Stimulated activated CD8-positive, alpha-beta memory T cell treated with anti-CD3 and anti-CD28 coated beads, Interleukin-7, amount 100 ng/mL, for 48 hours (primary cell): ENCODE measurements at regions not wholly inside any gene's neighbourhood (a gene's known extent, or its start where the extent isn't known, plus 50 kb on each side); places are given as distances from the start of the nearest gene placed in this dataset.
A peak's percentile ranks its signal among the peaks of the same experiment; 100 is the strongest.
"Not testable (repeated sequence)": the region's sequence is repeated elsewhere in the genome, so short reads cannot be mapped to it uniquely, and the experiment has no call there.

Experiments used
- DNase-seq, 2 donors: peaks; one replicate each; pipeline ENCODE4 v3.0.0-alpha.2; 2020; ENCODE audit warnings: low read depth in 1 of 2; ENCODE audit errors: extremely low read depth in 1 of 2

DNA sequence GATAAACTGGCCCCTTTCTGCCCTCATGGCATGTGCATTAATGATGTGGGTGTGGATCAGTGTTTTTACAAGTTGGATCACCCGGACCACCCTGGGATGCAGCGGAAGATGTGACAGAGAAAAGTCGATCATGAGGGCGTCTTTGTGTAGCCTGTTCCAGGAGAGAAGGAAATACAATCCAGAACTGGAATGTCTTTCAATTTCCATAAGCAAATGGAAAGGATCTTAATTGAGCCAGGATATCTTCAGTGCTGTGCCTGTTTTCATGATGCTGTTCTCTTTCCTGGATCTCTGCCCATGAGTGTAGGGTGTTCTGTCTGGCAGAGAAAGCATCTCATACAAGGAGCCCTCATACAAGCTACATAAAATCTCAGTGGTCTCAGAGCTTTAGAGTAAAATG lies 481.4 kb downstream of the XYLT1 start:
- no peak for DNase-seq

DNA sequence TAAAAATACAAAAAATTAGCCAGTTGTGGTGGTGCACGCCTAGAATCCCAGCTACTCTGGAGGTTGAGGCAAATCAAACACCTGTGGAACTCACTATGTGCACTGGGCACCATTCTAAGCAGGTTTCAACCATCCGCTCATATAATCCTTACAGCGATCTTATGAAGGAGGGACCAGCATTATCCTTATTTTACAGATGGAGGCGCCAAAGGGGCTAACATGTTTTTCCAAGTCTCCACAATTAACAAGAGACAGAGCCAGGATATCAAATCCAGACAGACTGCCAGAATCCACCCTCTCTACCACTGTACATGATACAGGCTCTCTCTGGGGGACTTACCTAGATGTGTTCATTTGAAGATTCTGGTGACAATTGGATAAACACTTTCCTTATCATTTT lies 479.0 kb downstream of the XYLT1 start:
- no peak for DNase-seq

DNA sequence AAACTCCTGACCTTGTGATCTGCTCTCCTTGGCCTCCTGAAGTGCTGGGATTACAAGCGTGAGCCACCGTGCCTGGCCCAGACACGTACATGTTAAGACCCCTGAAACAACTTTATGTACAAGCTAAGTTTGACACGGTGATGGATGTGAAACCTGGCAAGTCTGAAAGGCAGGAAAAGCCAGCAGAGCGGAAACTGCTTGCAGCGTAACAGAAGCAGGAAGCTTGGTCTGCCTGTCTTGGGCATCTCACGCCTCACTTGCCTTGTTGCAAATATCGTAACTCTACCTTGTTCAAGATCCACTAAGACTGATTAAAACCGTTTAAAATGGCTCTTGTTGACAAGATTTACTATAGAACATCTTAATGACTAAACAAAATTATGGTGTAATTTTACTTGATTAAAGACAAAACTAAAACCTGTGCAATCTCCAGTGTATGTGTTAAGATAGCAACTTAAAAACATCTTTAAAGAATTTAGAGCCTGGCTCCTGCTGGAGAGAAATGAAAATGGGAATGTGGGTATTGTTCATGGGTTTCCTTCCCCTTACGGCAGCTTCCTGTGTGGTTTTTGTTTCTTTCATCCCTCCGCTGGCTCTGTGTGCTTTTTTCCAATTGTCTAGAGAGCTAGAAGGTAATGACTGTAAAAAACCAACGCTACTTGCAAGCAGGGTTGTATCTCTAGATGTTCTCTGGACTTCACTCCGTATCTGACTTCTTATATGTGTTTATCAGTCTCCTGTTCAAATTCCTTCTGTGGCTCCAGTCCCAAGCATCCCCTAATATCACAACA lies 477.6 kb downstream of the XYLT1 start:
- DNase-seq, result no peak

DNA sequence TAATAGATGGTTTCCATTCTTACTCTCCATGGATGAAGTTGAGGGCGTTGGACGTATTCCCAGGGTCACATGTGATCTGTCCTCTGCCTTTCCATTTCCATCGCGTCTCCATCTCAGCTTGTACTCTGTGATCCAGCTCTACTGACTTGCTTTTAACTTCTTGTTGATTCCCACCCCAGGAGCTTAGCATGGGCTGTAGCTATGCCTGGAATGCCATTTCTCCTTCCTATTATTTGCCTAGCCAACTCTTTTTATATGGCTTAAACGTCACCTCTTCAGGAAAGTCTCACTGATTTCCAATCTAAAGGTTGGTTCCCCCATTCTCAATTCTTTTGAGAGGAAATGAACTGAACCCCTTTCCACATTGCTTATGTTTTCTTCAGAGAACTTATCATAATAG lies 475.9 kb downstream of the XYLT1 start:
- DNase-seq, result no peak

DNA sequence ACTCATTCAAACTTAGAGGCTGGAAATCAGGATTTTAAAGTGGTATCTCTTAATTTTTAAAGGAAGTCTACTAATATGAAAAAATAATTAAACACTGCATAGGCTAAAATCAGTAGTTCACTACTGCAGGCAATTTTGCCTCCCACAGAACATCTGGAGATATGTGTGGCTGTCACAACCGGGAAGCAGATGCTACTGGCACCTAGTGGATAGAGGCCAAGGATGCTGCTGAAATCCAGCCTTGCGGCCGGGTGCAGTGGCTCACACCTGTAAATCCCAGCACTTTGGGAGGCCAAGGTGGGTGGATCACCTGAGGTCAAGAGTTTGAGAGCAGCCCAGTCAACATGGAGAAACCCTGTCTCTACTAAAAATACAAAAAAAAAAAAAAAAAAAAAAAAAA lies 473.9 kb downstream of the XYLT1 start:
- no peak for DNase-seq

DNA sequence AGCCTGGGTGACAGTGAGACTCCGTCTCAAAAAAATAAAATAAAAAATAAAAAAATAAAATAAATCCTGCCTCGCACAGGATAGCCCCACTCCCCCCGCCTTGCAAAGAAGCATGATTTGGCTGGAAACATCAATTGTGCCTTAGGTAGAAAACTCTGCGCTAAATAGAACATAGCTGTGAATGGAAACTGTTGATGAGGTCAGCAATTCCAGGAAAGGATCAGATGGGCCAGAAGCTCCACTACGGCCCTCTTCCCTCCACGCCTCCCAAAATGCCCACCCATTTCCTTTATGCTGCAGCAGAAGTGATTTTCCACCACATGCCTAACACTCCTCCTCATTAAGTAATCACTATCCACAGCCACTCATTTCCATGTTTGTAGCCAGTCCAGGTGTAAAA lies 473.4 kb downstream of the XYLT1 start:
- DNase-seq, result no peak

DNA sequence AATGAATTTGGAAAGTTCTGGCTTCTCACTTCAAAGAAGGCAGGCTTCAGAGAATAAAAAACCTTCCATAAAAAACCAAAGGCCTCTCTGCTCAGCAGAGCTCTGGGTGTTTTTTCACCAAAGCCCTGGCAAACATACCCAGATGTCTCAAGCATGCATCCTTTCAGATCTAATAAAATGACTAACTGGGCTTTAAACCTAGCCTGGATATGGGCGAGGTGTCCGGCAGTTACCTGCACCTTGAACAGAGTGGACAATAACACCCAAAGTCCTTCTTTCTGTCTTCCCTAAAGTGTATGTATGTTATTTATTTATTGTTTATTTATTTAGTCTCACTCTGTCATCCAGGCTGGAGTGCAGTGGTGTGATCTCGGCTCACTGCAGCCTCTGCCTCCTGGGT lies 469.3 kb downstream of the XYLT1 start:
- no peak for DNase-seq

DNA sequence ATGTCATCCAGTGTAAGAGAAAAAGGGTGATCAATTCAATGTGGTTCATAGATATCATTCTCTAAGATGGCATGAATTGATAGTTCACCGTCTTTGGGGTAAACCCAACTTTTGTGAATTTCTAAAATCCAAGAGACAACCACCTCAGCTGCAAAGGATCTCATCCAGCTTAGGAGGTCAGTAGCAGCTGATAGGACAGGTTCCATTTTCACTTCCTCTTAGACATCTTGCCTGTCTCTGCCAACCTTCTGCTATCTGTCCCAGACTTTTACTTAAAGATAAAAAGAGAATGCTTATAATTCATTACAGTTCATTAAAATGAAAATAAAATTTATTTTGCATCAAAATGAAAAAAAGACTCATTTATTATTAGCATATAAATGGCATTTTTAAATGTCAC lies 468.2 kb downstream of the XYLT1 start:
- no peak for DNase-seq

DNA sequence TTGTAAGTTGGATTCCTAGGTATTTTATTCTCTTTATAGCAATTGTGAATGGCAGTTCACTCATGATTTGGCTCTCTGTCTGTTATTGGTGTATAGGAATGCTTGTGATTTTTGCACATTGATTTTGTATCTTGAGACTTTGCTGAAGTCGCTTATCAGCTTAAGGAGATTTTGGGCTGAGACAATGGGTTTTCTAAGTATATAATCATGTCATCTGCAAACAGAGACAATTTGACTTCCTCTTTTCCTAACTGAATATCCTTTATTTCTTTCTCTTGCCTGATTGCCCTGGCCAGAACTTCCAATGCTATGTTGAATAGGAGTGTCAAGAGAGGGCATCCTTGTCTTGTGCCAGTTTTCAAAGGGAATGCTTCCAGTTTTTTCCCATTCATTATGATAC lies 464.8 kb downstream of the XYLT1 start:
- not testable (repeated sequence) for DNase-seq

DNA sequence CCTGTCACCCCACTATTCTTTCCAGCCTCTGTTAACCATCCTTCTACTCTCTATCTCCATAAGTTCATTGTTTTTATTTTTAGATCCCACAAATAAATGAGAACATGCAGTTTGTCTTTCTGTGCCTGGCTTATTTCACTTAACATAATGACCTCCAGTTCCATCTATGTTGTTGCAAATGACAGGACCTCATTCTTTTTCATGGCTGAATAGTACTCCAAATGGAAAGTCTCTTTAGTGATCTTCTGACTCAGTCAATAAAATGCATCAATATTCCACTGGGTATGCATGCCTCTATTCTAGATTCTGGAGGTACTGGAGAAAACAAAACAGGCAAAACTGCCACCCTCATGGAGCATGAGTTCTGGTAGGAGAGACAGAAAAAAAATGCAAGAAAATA lies 459.0 kb downstream of the XYLT1 start:
- no peak for DNase-seq

DNA sequence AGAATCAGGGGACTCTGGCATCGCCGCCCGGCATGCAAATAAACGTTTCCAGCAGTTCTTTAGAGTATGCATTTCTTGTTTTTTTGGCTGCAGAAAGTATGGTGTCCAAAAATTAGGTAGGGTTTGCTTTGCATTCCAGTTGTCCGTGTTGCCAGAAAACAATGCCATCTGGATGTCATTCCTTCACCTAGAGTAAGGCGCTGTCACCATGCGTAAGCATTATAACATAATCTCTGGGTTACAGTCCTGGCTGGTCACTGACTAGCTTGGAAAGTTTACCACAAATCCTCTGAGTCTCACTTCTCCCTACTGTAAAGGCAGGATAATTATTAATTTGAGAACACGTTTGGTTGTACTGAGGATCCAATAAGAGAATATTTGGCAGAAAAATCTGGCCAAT lies 457.7 kb downstream of the XYLT1 start:
- DNase-seq, result no peak

DNA sequence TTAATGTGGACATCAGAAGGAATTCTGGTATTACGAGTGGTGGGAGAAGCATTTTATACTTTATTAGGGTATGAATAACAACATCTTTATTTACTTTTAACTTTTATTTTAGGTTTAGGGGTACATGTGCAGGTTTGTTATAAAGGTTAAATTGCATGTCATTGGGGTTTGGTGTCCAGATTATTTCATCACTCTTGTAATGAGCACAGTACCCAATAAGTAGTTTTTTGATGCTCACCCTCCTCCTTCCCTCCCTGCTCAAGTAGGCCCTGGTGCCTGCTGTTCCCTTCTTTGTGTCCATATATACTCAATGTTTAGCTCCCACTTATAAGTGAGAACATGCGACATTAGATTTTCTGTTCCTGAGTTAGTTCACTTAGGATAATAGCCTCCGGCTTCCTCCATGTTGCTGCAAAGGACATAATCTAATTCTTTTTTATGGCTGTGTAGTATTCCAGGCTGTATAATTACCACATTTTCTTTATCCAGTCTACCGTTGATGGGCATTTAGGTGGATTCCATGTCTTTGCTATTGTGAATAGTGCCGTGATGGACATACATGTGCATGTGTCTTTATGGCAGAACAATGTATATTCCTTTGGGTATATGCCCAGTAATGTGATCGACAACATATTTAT lies 456.2 kb downstream of the XYLT1 start:
- DNase-seq, result no peak

DNA sequence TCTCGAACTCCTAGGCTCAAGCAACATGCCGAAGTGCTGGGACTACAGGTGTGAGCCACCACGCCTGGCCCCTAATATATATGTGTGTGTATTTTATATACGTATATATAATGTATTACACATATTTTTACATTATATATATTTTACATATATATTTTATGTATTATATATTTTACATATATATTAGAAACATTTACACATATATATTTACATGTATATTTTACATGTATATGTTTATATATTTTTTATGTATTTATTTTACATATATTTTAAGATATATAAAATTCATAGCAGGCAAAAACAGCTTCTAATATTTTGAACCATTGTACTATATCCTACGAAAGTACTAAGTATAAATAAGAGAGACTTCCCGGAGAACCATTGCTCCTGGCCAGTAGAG lies 455.1 kb downstream of the XYLT1 start:
- no peak for DNase-seq

DNA sequence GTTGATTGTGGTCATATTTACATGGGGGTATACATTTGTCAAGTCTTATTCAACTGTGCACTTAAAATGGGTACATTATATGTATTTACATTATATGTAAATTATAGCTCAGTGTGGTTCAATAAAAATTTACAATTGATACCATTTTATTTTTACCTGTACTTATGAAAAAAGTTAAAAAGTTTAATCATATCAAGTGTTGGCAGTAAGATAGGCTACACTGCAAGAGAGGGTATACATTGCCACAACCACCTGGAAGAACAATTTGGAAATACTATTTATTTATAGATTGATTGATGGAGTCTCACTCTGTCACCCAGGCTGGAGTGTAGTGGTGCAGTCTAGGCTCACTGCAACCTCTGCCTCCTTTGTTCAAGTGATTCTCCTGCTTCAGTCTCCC lies 453.3 kb downstream of the XYLT1 start:
- no peak for DNase-seq

DNA sequence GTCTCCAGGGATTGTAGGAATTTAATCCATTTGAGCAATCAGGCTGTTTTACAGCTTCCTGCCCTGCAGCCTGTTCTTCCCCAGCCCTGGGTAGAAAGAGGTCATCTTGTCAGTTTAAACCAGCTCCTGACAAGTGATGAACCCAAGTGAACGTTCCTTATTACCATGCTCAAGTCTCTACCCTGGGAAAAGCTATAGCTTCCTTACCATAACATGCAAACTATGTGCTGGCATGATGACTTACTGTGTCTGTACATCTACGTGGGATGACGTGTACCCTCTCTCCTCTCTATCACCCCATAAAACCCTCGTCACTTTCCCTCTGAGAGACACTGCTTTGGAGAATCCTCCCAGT lies 452.2 kb downstream of the XYLT1 start:
- DNase-seq, result no peak

DNA sequence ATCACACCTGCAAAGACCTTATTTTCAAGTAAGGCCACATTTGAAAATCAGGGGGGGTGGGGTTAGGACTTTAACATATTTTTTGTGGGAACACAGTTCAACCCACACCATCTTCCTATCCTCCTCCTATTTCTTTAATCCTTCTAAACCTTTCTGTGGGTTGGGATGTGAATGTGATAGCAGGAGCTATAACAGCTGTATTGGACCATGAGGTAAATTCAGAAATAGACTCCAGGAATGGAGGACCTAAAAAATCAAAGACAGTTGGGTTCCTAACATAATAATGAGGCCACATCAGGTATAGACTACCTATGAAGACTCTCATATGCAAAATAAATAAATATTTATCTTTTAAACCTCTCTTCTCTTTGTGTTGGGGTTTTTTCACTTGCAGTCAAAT lies 451.4 kb downstream of the XYLT1 start:
- DNase-seq, result no peak

DNA sequence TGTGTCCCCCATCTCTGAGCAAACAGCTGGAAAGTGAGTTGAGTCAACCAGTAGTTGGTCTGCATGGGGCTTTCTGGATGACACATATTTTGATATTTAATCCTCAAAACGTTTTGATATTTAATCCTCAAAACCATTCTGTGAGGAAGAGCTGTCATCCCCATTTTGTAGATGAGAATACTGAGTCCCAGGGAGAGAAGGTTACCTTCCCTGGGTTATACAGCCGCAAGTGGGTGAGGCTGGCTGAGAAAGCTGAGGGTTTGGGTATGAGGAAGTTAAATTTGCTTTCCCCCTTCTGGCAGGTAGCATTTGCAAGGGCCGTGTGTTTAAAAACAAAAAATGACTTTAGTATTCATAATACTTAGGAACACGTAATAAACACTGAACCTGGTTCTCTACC lies 447.2 kb downstream of the XYLT1 start:
- DNase-seq, result no peak

DNA sequence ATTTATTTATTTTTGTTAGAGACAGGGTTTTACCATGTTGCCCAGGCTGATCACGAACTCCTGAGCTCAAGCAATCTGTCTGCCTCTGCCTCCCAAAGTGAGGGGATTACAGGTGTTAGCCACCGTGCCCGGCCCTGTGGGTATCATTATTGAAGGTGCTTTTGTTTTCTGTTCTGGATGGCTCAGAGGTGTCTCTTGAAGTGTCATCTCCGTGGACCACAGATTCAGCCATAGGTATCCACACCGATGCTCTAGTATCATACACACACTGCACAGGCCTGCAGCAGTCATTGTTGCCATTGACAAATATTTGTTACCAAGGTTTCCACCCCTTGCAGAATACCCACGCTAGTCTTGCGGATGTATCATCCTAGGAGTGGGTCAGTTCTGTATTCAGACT lies 446.2 kb downstream of the XYLT1 start:
- no peak for DNase-seq

DNA sequence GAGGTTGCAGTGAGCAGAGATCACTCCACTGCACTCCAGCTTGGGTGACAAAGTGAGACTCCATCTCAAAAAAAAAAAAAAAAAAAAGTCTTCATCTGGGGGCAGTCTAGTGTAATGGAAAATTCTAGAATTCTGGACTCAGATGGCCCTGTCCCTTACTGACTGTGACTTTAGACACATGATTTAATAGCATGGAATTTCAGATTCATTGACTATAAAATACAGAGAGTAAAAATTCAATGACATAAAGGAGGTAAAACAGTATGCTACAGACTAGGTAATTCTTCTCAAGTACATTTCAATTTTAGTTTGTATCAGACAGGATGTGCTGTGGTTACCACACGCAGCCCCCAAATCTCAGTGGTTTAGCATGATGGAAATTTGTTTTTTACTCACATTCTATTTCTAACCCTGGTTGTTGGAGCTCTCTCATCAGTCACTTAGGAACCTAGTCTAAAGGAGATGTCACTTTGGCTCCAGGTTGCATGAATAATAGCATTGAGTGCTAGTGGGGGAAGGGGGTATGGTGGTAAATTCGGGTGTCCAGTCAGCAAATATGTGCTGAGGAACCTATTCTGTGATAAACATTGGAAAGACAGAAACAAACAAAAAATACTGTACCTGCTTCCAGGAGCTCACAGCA lies 444.0 kb downstream of the XYLT1 start:
- DNase-seq, result peak in 1 of 2 donors; percentile 16

DNA sequence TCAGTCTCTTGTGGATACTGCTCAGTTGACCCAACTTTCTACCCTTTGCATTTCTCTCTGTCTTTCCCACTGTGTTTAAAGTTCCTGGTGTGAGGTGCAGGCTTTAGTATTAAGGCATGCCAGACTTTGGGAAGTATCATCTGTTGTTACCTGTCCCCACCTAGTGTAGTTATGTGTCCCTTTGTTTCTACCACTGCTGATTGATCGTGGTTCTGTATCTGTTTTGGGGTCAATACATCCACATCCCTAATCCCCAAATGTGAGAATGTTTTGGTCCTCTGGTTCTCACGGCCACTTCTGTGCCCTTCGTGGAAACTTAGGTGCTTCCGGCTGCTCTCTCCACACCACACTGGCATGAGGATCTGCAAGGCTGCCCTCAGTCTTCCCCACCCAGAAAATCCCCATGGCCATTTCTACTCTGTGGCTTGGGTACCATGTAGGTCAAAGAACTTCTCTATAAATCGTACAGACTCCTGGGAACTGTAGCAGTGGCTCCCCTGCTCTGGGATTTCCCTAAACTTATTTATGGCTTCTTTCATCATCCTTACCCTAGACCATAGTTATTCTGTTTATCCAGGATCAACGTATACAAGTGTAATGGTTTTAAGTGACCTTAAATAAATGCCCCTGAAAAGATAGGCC lies 443.2 kb downstream of the XYLT1 start:
- DNase-seq, result no peak

DNA sequence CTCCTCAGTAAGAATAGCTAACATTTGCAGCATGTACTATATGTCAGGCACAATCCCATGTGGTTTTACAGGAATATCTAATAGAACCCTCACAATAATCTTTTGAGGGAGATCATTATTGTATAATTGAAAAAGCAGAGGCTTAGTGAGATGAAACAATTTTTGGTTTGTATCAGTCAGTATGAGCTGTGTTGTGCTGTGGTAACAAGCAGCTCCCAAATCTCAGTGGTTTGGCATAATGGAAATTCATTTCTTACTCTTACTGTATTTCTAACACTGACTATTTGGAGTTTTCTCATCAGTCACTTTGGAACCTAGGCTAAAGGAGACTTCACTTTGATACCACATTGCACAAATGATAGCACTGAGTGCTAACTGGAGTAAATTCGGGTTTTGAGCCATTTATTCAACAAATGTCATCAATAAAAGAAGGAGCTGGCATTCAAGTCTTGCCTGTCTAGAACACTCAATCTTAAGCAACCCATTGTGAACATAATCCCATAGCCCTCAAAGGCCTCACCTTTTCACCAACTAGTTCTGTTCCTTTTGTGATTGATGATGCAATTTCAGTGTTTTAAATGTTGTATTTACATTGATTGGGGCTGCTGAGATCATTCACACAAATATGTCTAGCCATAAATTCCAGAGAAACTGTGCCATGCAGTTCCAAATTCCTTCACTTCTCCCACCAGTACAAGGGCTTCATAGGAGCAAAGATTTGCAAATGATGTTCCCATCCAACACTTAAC lies 441.0 kb downstream of the XYLT1 start:
- no peak for DNase-seq
